CD4-positive, alpha-beta T cell treated with Interleukin-10 for 1 hour (primary cell): ENCODE measurements at regions not wholly inside any gene's neighbourhood (a gene's known extent, or its start where the extent isn't known, plus 50 kb on each side); places are given as distances from the start of the nearest gene placed in this dataset.
"Not testable (repeated sequence)": the region's sequence is repeated elsewhere in the genome, so short reads cannot be mapped to it uniquely, and the experiment has no call there.

Experiments used
- DNase-seq: peaks from one replicate; pipeline ENCODE4 v3.0.0-alpha.2; 2020

DNA sequence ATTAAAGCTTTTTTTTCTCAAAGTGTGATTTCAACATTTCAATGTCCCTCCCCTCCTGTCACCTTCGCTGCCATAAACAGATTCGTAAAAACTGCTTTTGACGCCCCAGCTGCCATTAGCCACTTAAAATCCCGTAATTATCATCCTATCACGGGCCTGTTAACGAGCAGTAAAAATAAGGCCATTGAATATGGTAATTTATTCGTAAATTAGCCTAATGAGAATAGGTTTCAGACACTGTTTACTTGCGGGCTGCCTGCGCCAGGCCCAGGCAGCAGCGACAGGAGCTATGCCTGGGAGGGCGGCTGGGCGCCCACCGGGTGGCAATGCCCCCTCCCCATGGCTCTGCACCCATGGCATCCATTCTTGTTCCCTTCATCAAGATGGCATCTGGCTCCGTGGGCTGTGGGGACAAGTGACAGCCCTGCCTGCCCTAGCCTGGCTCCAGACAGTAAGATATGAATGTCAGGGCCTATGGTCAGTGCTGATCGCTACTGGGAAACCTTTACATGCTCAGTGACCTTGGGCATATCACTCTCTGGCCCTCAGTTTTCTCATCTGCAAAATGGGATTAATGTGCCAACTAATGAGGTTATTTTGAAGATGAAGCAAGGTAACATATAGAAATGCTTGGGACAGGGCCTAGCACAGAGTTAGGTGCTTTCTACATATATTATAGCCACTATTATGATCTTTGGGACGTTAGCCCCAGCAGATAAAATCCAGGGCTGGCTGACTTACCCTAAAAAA is 500.8 kb downstream of the MN1 start:
- DNase-seq: no peak

DNA sequence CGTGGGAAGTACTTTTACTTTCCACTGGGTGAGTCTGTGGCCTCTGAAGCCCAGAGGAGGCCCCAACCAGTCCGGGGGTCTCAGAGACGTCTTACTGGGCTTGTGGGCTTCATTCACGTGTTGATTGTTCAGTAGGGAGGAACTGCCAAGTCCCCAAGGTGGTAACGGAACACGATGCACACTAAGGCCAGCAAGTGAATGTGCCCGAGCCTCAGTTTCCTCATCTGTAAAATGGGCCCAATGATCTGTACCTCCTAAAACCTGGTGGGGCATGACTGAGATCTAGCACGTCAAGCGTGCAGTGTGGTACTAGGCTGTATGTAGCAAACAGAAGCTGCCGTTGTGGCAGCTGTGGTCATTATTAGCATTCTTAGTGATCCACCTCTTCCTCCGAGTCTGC is 499.1 kb downstream of the MN1 start:
- DNase-seq: no peak

GRCh38 chr22:27303718-27304117 is 497.8 kb downstream of the MN1 start:
- no peak for DNase-seq

- no peak for DNase-seq
Measured at GRCh38 chr22:27306771-27307170, 494.8 kb downstream of the MN1 start.

GRCh38 chr22:27307545-27308247 is 493.9 kb downstream of the MN1 start:
- no peak for DNase-seq

DNA sequence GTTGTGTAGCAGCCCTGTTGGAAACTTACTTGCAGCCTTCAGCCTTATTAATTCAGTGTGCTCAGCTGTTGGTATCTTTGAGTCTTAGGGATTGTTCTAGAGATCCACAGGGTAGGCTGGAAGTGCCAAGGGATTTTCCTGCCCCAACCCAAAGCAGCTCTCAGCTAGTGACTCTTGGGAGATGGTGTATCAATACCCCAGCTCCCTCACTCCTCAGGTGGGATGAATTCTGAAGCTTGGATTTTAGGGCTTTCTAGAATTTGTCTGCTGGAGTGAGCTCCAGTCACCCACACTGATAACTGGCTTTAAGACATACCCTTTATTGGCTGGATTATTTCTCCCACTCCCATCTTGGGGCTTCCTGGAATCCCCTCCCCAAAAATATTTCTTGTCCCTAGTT is 493.0 kb downstream of the MN1 start:
- DNase-seq: no peak

DNA sequence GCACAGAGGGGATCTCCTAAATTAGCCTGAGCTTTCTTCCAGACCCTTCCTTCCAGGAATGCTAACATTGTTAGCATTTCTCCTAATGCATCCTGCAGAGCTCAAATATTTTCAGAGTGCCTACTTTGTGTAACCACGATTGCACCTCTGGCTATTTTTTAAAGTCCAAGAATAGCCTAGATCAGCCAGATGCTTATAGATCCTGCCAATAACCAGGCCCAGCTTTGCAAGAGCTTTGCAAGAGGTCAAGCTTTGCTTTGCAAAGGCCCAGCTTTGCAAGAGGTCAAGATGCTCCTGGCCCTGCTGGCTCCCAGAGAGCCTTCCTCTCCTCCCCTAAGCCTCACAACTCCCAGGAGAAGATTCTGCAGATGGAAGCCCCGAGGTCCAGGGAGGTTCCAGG is 491.9 kb downstream of the MN1 start:
- no peak for DNase-seq

- DNase-seq: no peak
Measured at GRCh38 chr22:27310966-27311697, 490.4 kb downstream of the MN1 start.

GRCh38 chr22:27311698-27312550 is 489.6 kb downstream of the MN1 start:
- no peak for DNase-seq

- no peak for DNase-seq
Measured at GRCh38 chr22:27312565-27312964, 489.0 kb downstream of the MN1 start.

DNA sequence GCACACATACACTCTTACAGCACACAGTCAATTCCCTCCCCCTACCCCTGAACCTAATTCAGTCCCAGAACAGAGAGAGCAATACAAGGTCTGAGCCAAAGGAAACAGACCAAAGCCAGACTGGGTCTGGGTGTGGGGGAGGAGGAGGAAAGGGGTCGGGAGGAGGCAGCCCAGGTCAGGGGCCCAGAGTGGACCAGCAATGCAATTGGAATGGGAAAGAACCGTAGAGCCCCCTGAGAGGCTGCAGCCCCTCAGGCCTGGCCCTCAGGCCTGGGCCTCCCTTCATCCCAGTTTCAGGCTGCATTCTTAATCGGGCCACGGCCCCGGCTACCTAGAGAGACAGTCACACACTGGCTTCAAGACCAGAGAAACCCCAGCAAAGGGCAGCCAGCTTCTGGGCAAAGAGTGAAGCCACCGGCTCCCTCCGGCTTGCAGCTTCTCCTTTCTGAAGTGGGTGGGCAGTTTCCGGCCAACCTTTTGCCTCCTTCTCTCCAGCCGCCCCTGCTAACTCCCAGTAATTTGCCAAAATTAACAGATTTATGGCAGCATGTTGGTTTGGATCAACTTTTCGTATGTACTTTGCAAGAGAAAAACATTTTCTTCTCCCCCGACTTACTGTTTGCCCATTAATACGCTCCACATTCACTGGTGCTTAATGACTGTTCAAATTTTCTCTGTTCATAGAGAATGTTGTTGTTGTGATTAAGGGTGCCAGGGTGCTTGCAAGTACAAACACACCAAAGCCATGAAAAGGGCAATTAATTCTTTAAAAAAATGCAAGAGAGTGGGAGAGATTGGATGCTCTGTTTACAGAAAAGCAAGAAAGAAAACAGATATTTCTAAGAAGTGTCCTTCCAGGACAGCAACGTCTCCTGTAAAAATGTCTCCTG is 488.3 kb downstream of the MN1 start:
- no peak for DNase-seq

DNA sequence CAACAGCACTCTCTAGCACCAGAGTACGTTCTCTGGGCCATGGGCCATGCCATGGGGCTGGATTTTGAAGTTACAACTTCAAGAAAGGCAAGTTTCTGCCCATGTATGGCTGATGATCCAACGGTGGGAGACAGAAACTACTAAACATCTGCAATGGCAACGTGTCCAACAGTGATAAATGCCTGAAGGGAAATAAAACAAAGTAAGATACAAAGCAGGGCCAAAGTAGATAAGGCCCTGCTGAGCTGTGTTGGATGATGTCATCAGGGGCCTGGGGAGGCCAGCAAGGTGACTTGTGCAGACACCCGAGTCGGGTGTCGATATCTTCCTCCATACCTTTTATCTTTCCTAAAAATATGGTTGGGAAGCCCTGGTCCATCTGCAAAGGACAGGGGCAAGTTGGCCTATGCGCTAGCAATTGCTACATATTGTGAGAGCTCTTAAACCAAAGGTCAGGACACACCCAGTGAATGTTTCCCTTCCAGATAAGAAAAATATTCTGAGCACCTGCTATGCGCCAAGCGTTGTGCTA is 487.2 kb downstream of the MN1 start:
- DNase-seq: no peak

- no peak for DNase-seq
Measured at GRCh38 chr22:27315833-27316232, 485.7 kb downstream of the MN1 start.

DNA sequence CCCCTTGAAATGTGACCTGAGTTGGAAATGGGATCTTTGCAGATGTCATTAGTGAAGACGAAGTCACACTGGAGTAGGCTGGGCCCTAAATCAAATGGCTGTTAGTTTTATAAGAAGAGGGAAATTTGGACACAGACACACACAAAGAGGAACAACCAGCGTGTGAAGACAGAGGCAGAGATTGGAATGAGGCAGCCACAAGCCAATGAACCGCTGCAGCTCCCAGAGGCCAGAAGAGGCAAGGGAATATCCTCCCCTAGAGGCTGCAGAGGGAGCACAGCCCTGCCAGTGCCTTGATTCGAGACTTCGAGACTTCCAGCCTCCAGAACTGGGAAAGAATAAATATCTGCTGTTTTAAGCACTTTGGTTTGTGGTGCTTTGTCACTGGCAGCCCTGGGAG is 484.5 kb downstream of the MN1 start:
- DNase-seq: no peak

DNA sequence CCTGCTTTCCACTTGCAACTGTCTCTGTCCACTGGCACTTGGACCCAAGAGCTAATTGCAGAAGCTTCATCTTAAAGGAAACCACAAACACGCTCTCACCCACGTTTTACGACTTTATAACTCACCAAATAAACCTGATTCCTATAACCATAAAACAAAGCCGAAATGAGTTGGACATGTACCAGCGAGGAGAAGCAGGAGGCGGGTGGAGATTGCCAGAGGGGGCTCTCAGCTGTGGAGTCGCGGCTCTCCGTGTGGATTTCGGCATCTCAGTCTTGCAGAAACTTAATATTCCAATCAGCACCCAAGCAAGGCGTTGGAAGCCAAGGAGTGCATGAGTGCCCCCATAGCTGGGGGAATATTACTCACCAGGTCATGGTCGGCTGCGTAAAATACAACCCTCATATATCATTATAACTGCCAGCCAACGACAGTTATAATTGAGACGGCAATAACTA is 483.6 kb downstream of the MN1 start:
- DNase-seq: no peak

GRCh38 chr22:27318516-27318915 is 483.0 kb downstream of the MN1 start:
- no peak for DNase-seq

DNA sequence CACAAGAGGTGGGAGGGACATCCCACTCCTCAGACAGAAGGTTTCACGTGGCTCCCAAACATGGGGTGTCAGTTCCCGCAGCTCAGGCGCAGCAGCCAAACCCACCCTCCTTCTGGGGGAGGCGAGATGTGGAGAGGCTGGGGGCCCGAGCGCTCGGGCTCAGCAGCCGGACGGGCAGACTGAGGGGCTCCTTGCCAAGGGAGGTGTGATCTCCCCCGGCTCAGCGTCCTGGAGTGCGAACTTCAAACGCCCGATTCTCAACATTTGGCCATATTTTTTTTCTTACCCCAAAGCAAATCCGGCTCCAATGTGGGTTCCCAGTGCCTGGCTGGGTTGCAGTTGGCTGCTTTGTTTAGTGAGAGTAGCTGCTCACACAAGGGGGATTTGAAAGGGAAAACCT is 477.9 kb downstream of the MN1 start:
- no peak for DNase-seq

DNA sequence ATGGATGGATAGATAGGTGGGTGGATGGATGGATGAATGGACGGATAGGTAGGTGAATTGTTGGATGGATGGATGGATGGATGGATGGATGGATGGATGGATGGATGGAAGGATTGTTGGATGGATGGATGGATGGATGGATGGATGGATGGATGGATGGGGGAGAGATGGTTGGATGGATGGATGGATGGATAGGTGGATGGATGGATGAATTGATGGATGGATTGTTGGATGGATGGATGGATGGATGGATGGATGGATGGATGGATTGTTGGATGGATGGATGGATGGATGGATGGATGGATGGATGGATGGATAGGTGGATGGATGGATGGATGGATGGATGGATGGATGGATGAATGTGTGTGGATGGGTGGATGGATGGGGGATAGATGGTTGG is 476.6 kb downstream of the MN1 start:
- DNase-seq: not testable (repeated sequence)

GRCh38 chr22:27327497-27327896 is 474.1 kb downstream of the MN1 start:
- DNase-seq: no peak

DNA sequence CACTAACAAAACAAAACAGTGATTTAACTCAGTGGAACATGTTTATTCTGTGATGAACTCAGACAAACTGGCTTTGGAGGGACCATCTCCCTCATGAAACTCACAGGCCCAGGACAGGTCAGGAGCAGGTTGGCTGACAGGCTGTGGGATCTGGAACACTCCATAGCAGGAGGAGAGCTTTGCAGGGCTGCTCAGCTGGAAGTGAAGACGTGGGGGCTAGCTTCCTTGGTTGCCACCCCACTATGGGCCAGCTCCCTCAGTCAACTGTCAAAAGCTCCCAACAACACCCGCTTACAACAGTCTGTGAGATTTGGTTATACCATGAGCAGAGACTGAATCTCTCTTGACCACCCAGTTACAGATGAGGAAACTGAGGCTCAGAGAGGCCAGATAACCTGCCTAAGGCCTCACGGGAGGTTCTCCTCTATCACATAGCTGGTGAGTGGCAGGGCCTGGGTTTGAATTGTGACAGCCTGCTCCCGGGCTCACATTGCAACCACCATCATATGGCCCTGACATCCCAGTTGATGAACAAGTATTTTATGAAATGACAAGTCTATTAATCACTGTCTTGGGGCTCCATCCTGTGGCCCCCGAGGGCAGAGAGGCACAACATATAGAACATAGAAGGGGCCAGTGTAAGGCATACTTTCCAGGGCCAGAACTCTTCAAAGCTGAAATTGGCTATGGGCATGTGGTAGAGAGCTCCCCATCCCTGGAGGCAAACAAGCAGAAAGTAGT is 473.4 kb downstream of the MN1 start:
- DNase-seq: no peak
